ENCODE measurements at regions not wholly inside any gene's neighbourhood (a gene's known extent, or its start where the extent isn't known, plus 50 kb on each side); places are given as distances from the start of the nearest gene placed in this dataset.

DNA sequence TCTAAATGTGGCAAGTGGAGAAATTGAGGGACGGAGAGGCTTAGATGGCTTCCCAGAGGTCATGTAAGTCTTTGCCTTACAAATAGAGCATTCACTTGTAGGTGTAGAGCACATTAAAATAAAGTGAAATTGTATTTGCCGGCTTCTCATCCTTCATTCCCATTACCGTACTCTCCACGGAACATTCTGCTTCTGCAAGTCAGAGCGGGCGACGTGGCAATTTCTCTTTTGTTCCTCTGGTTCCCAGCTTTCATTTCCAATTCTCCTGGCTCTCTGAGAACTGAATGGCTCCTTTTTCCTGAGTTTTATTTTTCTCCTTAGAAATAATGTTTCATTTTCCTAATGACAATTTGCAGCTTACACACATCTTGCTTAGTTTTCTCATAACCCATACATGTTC is 51.3 kb upstream of the PFKP start:
- Mint-ChIP-seq H3K4me3 (no peak overlapping the region), H3K36me3 (ENCODE audit: low read depth) (no peaks in the 10 kb centered on the region; the same call in 2 of the 3 replicates), H3K27me3 (ENCODE audit: insufficient read depth, low read depth, poor library complexity) (peaks cover 2% of the 10 kb centered on the region), H3K9me3 (peaks cover 11% of the 10 kb centered on the region), H3K4me1 (no peaks in the 10 kb centered on the region), H3K27ac (no peak overlapping the region)
- TF ChIP-seq JUNB (IDR thresholded peaks at IDR 0.05; ENCODE audit: unreplicated experiment) (no peak), POLR2AphosphoS5 (IDR thresholded peaks at IDR 0.05; ENCODE audit: low read depth) (no peak), ZNF331 (CRISPR knock-in tag; IDR thresholded peaks at IDR 0.05; ENCODE audit: low read depth) (no peak), EZH2 (IDR thresholded peaks at IDR 0.05; ENCODE audit: low read depth, unreplicated experiment) (no peak), NANOG (IDR thresholded peaks at IDR 0.05; ENCODE audit: borderline replicate concordance) (no peak), ZNF114 (CRISPR knock-in tag; IDR thresholded peaks at IDR 0.05) (no peak), STAT1 (IDR thresholded peaks at IDR 0.05; ENCODE audit: unreplicated experiment) (no peak), CREB1 (CRISPR knock-in tag; IDR thresholded peaks at IDR 0.05; ENCODE audit: low read depth) (no peak), EZH2phosphoT487 (IDR thresholded peaks at IDR 0.05; ENCODE audit: unreplicated experiment) (no peak)
- TF ChIP-seq, protein P1, sequence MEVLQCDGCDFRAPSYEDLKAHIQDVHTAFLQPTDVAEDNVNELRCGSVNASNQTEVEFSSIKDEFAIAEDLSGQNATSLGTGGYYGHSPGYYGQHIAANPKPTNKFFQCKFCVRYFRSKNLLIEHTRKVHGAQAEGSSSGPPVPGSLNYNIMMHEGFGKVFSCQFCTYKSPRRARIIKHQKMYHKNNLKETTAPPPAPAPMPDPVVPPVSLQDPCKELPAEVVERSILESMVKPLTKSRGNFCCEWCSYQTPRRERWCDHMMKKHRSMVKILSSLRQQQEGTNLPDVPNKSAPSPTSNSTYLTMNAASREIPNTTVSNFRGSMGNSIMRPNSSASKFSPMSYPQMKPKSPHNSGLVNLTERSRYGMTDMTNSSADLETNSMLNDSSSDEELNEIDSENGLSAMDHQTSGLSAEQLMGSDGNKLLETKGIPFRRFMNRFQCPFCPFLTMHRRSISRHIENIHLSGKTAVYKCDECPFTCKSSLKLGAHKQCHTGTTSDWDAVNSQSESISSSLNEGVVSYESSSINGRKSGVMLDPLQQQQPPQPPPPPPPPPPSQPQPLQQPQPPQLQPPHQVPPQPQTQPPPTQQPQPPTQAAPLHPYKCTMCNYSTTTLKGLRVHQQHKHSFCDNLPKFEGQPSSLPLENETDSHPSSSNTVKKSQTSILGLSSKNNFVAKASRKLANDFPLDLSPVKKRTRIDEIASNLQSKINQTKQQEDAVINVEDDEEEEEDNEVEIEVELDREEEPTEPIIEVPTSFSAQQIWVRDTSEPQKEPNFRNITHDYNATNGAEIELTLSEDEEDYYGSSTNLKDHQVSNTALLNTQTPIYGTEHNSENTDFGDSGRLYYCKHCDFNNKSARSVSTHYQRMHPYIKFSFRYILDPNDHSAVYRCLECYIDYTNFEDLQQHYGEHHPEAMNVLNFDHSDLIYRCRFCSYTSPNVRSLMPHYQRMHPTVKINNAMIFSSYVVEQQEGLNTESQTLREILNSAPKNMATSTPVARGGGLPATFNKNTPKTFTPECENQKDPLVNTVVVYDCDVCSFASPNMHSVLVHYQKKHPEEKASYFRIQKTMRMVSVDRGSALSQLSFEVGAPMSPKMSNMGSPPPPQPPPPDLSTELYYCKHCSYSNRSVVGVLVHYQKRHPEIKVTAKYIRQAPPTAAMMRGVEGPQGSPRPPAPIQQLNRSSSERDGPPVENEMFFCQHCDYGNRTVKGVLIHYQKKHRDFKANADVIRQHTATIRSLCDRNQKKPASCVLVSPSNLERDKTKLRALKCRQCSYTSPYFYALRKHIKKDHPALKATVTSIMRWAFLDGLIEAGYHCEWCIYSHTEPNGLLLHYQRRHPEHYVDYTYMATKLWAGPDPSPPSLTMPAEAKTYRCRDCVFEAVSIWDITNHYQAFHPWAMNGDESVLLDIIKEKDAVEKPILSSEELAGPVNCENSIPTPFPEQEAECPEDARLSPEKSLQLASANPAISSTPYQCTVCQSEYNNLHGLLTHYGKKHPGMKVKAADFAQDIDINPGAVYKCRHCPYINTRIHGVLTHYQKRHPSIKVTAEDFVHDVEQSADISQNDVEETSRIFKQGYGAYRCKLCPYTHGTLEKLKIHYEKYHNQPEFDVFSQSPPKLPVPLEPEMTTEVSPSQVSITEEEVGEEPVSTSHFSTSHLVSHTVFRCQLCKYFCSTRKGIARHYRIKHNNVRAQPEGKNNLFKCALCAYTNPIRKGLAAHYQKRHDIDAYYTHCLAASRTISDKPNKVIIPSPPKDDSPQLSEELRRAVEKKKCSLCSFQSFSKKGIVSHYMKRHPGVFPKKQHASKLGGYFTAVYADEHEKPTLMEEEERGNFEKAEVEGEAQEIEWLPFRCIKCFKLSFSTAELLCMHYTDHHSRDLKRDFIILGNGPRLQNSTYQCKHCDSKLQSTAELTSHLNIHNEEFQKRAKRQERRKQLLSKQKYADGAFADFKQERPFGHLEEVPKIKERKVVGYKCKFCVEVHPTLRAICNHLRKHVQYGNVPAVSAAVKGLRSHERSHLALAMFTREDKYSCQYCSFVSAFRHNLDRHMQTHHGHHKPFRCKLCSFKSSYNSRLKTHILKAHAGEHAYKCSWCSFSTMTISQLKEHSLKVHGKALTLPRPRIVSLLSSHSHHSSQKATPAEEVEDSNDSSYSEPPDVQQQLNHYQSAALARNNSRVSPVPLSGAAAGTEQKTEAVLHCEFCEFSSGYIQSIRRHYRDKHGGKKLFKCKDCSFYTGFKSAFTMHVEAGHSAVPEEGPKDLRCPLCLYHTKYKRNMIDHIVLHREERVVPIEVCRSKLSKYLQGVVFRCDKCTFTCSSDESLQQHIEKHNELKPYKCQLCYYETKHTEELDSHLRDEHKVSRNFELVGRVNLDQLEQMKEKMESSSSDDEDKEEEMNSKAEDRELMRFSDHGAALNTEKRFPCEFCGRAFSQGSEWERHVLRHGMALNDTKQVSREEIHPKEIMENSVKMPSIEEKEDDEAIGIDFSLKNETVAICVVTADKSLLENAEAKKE (CRISPR knock-in tag; IDR thresholded peaks at IDR 0.05): no peak
- TF ChIP-seq, protein P2, sequence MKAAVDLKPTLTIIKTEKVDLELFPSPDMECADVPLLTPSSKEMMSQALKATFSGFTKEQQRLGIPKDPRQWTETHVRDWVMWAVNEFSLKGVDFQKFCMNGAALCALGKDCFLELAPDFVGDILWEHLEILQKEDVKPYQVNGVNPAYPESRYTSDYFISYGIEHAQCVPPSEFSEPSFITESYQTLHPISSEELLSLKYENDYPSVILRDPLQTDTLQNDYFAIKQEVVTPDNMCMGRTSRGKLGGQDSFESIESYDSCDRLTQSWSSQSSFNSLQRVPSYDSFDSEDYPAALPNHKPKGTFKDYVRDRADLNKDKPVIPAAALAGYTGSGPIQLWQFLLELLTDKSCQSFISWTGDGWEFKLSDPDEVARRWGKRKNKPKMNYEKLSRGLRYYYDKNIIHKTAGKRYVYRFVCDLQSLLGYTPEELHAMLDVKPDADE (IDR thresholded peaks at IDR 0.05): no peak
- TF ChIP-seq, protein P3, sequence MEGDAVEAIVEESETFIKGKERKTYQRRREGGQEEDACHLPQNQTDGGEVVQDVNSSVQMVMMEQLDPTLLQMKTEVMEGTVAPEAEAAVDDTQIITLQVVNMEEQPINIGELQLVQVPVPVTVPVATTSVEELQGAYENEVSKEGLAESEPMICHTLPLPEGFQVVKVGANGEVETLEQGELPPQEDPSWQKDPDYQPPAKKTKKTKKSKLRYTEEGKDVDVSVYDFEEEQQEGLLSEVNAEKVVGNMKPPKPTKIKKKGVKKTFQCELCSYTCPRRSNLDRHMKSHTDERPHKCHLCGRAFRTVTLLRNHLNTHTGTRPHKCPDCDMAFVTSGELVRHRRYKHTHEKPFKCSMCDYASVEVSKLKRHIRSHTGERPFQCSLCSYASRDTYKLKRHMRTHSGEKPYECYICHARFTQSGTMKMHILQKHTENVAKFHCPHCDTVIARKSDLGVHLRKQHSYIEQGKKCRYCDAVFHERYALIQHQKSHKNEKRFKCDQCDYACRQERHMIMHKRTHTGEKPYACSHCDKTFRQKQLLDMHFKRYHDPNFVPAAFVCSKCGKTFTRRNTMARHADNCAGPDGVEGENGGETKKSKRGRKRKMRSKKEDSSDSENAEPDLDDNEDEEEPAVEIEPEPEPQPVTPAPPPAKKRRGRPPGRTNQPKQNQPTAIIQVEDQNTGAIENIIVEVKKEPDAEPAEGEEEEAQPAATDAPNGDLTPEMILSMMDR (conservative IDR thresholded peaks at IDR 0.05; ENCODE audit: low read depth in 2 of 2): no peak
- TF ChIP-seq, protein P4, sequence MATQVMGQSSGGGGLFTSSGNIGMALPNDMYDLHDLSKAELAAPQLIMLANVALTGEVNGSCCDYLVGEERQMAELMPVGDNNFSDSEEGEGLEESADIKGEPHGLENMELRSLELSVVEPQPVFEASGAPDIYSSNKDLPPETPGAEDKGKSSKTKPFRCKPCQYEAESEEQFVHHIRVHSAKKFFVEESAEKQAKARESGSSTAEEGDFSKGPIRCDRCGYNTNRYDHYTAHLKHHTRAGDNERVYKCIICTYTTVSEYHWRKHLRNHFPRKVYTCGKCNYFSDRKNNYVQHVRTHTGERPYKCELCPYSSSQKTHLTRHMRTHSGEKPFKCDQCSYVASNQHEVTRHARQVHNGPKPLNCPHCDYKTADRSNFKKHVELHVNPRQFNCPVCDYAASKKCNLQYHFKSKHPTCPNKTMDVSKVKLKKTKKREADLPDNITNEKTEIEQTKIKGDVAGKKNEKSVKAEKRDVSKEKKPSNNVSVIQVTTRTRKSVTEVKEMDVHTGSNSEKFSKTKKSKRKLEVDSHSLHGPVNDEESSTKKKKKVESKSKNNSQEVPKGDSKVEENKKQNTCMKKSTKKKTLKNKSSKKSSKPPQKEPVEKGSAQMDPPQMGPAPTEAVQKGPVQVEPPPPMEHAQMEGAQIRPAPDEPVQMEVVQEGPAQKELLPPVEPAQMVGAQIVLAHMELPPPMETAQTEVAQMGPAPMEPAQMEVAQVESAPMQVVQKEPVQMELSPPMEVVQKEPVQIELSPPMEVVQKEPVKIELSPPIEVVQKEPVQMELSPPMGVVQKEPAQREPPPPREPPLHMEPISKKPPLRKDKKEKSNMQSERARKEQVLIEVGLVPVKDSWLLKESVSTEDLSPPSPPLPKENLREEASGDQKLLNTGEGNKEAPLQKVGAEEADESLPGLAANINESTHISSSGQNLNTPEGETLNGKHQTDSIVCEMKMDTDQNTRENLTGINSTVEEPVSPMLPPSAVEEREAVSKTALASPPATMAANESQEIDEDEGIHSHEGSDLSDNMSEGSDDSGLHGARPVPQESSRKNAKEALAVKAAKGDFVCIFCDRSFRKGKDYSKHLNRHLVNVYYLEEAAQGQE (IDR thresholded peaks at IDR 0.05; ENCODE audit: unreplicated experiment): no peak
- Histone ChIP-seq H3K27me3 (ENCODE audit: insufficient read depth) (no peaks in the 10 kb centered on the region), H2AFZ (peak overlapping the region; percentile 18; the same call in 1 of the 2 replicates), H3K27ac (ENCODE audit: low read depth) (no peak overlapping the region), H3K36me3 (ENCODE audit: insufficient read depth) (no peaks in the 10 kb centered on the region), H3K4me2 (no peak overlapping the region), H3K9me2 (ENCODE audit: insufficient read depth) (no peaks in the 10 kb centered on the region), H4K20me1 (replicated peaks; ENCODE audit: insufficient read depth) (no peaks in the 10 kb centered on the region), H3K4me1 (ENCODE audit: insufficient read depth) (no peaks in the 10 kb centered on the region), H3F3A (replicated peaks; ENCODE audit: low read depth) (no peaks in the 10 kb centered on the region), H3K79me2 (replicated peaks; ENCODE audit: insufficient read depth) (no peaks in the 10 kb centered on the region), H3K4me3 (no peak overlapping the region)
- no peak for DNase-seq (ENCODE audit: low spot score)
- no peak for ATAC-seq
